Uterus (tissue), 2 donors: ENCODE measurements at regions not wholly inside any gene's neighbourhood (a gene's known extent, or its start where the extent isn't known, plus 50 kb on each side); places are given as distances from the start of the nearest gene placed in this dataset.

ENCODE experiments used
- POLR2A ChIP-seq, 2 donors: fragments of 450-650 bp; IDR thresholded peaks; one replicate each; pipeline ENCODE4 v1.6.1; 2016; ENCODE audit warnings: antibody characterized with exemption in 2 of 2, mild to moderate bottlenecking in 1 of 2, moderate library complexity in 1 of 2
- TF ChIP-seq, protein P1 (sequence below), 4 experiments: fragments of 200-600 bp in 2 of 4; fragments of 450-650 bp in 2 of 4; sonication (generic) in 2 of 4; IDR thresholded peaks; one replicate each; pipeline ENCODE4 v1.5.1; 2016 to 2019; ENCODE audit warnings: antibody characterized with exemption in 4 of 4, mild to moderate bottlenecking in 2 of 4, moderate library complexity in 1 of 4

DNA sequence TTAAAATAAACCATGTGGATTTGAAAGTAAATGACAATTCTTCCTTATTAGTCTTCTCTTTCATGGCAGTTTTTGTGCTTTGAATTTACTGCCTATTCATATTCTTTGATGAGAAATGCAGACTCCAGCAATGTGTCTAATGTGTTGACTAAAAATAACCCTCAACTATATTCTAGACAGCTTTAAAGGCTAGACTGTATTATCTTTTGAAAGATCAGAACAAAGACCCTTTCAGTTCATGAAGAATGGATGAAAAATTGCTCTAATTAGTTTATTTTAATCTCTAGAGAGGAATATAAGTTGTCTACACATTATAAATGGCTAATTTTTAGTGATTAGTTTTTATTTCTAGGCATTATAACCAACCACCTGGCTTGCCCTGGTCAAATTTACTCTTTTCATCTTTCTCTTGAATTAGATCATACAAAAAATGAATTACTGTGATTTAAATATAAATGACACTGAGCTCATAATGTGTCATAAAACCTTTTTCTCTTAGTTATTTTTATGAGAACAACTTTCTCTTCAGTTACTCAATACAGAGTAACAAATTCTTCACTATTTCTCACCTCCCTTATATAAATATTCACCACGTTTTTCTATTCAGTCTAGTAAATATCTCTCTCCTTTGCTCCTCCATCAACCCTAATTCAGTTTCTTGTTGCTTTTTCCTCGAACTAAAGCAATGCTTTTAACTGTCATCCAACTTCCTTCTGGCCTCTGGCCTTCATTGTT, 428.5 kb upstream of the TMPRSS15 start:
- no peak for TF ChIP-seq POLR2A (IDR thresholded peaks at IDR 0.05)
- TF ChIP-seq, protein P1, sequence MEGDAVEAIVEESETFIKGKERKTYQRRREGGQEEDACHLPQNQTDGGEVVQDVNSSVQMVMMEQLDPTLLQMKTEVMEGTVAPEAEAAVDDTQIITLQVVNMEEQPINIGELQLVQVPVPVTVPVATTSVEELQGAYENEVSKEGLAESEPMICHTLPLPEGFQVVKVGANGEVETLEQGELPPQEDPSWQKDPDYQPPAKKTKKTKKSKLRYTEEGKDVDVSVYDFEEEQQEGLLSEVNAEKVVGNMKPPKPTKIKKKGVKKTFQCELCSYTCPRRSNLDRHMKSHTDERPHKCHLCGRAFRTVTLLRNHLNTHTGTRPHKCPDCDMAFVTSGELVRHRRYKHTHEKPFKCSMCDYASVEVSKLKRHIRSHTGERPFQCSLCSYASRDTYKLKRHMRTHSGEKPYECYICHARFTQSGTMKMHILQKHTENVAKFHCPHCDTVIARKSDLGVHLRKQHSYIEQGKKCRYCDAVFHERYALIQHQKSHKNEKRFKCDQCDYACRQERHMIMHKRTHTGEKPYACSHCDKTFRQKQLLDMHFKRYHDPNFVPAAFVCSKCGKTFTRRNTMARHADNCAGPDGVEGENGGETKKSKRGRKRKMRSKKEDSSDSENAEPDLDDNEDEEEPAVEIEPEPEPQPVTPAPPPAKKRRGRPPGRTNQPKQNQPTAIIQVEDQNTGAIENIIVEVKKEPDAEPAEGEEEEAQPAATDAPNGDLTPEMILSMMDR (IDR thresholded peaks at IDR 0.05) = no peak
